HCT116 (cell line): ENCODE measurements at regions not wholly inside any gene's neighbourhood (a gene's known extent, or its start where the extent isn't known, plus 50 kb on each side); places are given as distances from the start of the nearest gene placed in this dataset.

Experiments used
- ATAC-seq: fragments of 200-7000 bp; cut with Tn5 transposase; 2 replicates; pipeline ENCODE4 v1.9.1; 2020; ENCODE audit warnings: mild to moderate bottlenecking, moderate library complexity
- BruUV-seq: library from RNA; stranded (reverse); fragments of 400-500 nt; replicated peaks from 2 replicates; lab custom pipeline; 2021; lab: Mats Ljungman, UMichigan
- CTCF ChIA-PET: fragments of 300-600 bp; sonication (Branson Sonifier 250); formaldehyde crosslinking; loops from one replicate; lab custom pipeline; 2021; ENCODE audit warnings: antibody characterized with exemption; lab: Charles Lee
- POLR2A ChIA-PET: fragments of 300-600, 350-600 bp; sonication (Branson Sonifier 250); formaldehyde crosslinking; loops from one replicate; lab custom pipeline; 2021; ENCODE audit warnings: antibody characterized with exemption; lab: Charles Lee
- RAD21 ChIA-PET, 2 experiments: fragments of 300-600 bp; sonication (Branson Sonifier 250); formaldehyde crosslinking; loops; one replicate each; lab custom pipeline; 2023; ENCODE audit warnings: low total read pairs in 2 of 2; ENCODE audit not compliant: uncharacterized antibody in 2 of 2, unreplicated experiment in 2 of 2, low non-redundant PET in 1 of 2; lab: Charles Lee
- DNase-seq: peaks from one replicate; pipeline ENCODE4 v3.0.0-alpha.2; 2010; ENCODE audit warnings: low read depth, low spot score
- H2AFZ ChIP-seq: fragments of 200-600 bp; shearing (Covaris generic), sonication (generic); 2 replicates; pipeline ENCODE4 v1.6.1; 2017; ENCODE audit warnings: low read depth, mixed run types, mixed read lengths, antibody characterized with exemption, low read length; ENCODE audit not compliant: poor library complexity, severe bottlenecking
- H3K27ac ChIP-seq: 2 replicates; pipeline ENCODE4 v1.5.1; 2012; ENCODE audit warnings: low read depth, low read length
- H3K27me3 ChIP-seq: fragments of 200-600 bp; sonication (generic); 2 replicates; pipeline ENCODE4 v1.6.1; 2016; ENCODE audit warnings: mixed run types, low read length, mixed read lengths; ENCODE audit not compliant: insufficient read depth
- H3K36me3 ChIP-seq, 2 experiments: fragments of 200-500 bp in 1 of 2; fragments of 200-600 bp in 1 of 2; sonication (Bioruptor generic) in 1 of 2; sonication (generic) in 1 of 2; 2 replicates each; pipeline versions ENCODE4 v1.5.1 to v1.6.1; 2014 to 2016; ENCODE audit warnings: low read length in 2 of 2, inconsistent platforms in 1 of 2, mixed read lengths in 1 of 2, mixed run types in 1 of 2; ENCODE audit not compliant: insufficient read depth in 2 of 2, control insufficient read depth in 1 of 2
- H3K4me1 ChIP-seq, 2 experiments: fragments of 200-600 bp in 1 of 2; sonication (generic) in 1 of 2; 2 replicates each; pipeline versions ENCODE4 v1.5.1 to v1.6.1; 2012 to 2017; ENCODE audit warnings: low read length in 2 of 2, inconsistent platforms in 1 of 2, mild to moderate bottlenecking in 1 of 2, mixed read lengths in 1 of 2, mixed run types in 1 of 2, moderate library complexity in 1 of 2; ENCODE audit not compliant: insufficient read depth in 2 of 2, control insufficient read depth in 1 of 2
- H3K4me2 ChIP-seq: fragments of 200-600 bp; sonication (generic); 2 replicates; pipeline ENCODE4 v1.6.1; 2017; ENCODE audit warnings: mixed run types, low read length, mixed read lengths
- H3K4me3 ChIP-seq, 2 experiments: fragments of 200-600 bp in 1 of 2; sonication (generic) in 1 of 2; replicated peaks in 1 of 2; 2 replicates each; pipeline ENCODE4 v1.5.1; 2011 to 2016; ENCODE audit warnings: low read length in 2 of 2, control low read depth in 1 of 2, low read depth in 1 of 2, mild to moderate bottlenecking in 1 of 2, mixed read lengths in 1 of 2, mixed run types in 1 of 2
- H3K79me2 ChIP-seq: fragments of 200-600 bp; sonication (generic); 2 replicates; pipeline ENCODE4 v1.6.1; 2017; ENCODE audit warnings: mild to moderate bottlenecking, mixed run types, low read length, moderate library complexity, mixed read lengths; ENCODE audit not compliant: insufficient read depth
- H3K9ac ChIP-seq: fragments of 200-600 bp; sonication (generic); 2 replicates; pipeline ENCODE4 v1.6.1; 2016; ENCODE audit warnings: low read length, mixed read lengths
- H3K9me2 ChIP-seq: fragments of 200-600 bp; sonication (generic), shearing (Covaris generic); 2 replicates; pipeline ENCODE4 v1.6.1; 2017; ENCODE audit warnings: mixed run types, mild to moderate bottlenecking, moderate library complexity; ENCODE audit not compliant: insufficient read depth
- H3K9me3 ChIP-seq, 2 experiments: fragments of 200-500 bp in 1 of 2; fragments of 200-600 bp in 1 of 2; sonication (Bioruptor generic) in 1 of 2; sonication (generic) in 1 of 2; 2 replicates each; pipeline ENCODE4 v1.6.1; 2014 to 2017; ENCODE audit warnings: low read length in 2 of 2, mixed read lengths in 2 of 2, inconsistent platforms in 1 of 2, low read depth in 1 of 2, mild to moderate bottlenecking in 1 of 2, mixed run types in 1 of 2, moderate library complexity in 1 of 2; ENCODE audit not compliant: control insufficient read depth in 1 of 2, insufficient read depth in 1 of 2
- H4K20me1 ChIP-seq: fragments of 200-600 bp; sonication (generic), shearing (Covaris generic); 2 replicates; pipeline ENCODE4 v1.6.1; 2017; ENCODE audit warnings: mixed run types, mild to moderate bottlenecking, moderate library complexity; ENCODE audit not compliant: insufficient read depth
- ATF3 ChIP-seq: IDR thresholded peaks from 2 replicates; pipeline ENCODE4 v1.6.1; 2012
- CBX3 ChIP-seq: IDR thresholded peaks from 2 replicates; pipeline ENCODE4 v1.6.1; 2012; ENCODE audit warnings: low read depth
- CEBPB ChIP-seq: IDR thresholded peaks from 2 replicates; pipeline ENCODE4 v1.6.1; 2012; ENCODE audit warnings: low read depth
- EGR1 ChIP-seq: IDR thresholded peaks from 2 replicates; pipeline ENCODE4 v1.6.1; 2012; ENCODE audit warnings: low read depth
- ELF1 ChIP-seq: IDR thresholded peaks from 2 replicates; pipeline ENCODE4 v1.6.1; 2012; ENCODE audit warnings: low read depth, borderline replicate concordance
- EZH2 ChIP-seq: fragments of 200-600 bp; sonication (generic); IDR thresholded peaks from 2 replicates; pipeline ENCODE4 v1.6.1; 2017; ENCODE audit warnings: antibody characterized with exemption, mixed run types
- EZH2phosphoT487 ChIP-seq: fragments of 200-600 bp; IDR thresholded peaks from 2 replicates; pipeline ENCODE4 v1.6.1; 2018; ENCODE audit warnings: antibody characterized with exemption, borderline replicate concordance
- FOSL1 ChIP-seq: IDR thresholded peaks from 2 replicates; pipeline ENCODE4 v1.6.1; 2012; ENCODE audit warnings: low read depth
- JUND ChIP-seq: IDR thresholded peaks from 2 replicates; pipeline ENCODE4 v1.6.1; 2012
- POLR2A ChIP-seq: IDR thresholded peaks from 2 replicates; pipeline ENCODE4 v1.7.0; 2011; ENCODE audit warnings: borderline replicate concordance; ENCODE audit not compliant: insufficient read depth, insufficient read length; ENCODE audit errors: extremely low read depth
- POLR2AphosphoS5 ChIP-seq: IDR thresholded peaks from 2 replicates; pipeline ENCODE4 v1.6.1; 2011; ENCODE audit warnings: mild to moderate bottlenecking, low read depth, low read length, moderate library complexity
- RAD21 ChIP-seq: IDR thresholded peaks from 2 replicates; pipeline ENCODE4 v1.6.1; 2012; ENCODE audit warnings: low read depth, mild to moderate bottlenecking
- SIN3A ChIP-seq: IDR thresholded peaks from 2 replicates; pipeline ENCODE4 v1.6.1; 2012; ENCODE audit warnings: low read depth
- TCF7L2 ChIP-seq: IDR thresholded peaks from 2 replicates; pipeline ENCODE4 v1.7.0; 2011; ENCODE audit warnings: borderline replicate concordance, inconsistent platforms; ENCODE audit not compliant: insufficient read depth, insufficient read length; ENCODE audit errors: extremely low read depth
- ZFX ChIP-seq: fragments of 450-650 bp; IDR thresholded peaks from 2 replicates; pipeline ENCODE4 v1.6.1; 2017
- intact Hi-C: fragments of 100-400 bp; cut with micrococcal nuclease; formaldehyde crosslinking; loops from 2 replicates; pipeline ENCODE4 v1.10.0; 2022
- TF ChIP-seq, protein P1 (sequence below): IDR thresholded peaks from 2 replicates; pipeline ENCODE4 v1.6.1; 2012
- TF ChIP-seq, protein P2 (sequence below): IDR thresholded peaks from 2 replicates; pipeline ENCODE4 v1.6.1; 2012; ENCODE audit warnings: low read depth

DNA sequence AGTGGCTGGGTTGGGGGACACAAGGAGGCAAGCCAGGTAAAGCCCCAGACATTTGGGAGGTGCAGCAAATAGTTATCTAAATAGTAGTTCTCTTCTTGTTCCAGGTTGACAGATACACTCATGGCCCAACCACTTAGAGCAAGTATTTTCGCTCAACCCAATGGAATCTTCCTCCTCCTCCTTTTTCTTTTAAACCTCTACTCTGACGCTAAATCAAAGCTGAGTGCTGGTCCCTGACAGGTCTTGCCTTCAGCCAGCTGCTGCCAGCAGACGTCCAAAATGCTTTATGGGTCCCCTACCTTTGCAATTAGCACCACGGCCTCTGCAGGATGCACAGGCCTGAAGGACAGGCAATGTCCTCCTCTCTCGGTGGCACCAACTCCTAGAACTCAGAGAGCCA is 558.5 kb downstream of the MIAT start:
- ATAC-seq (no peak), DNase-seq (no peak)
- H3K36me3 ChIP-seq = no peaks in the 10 kb centered on the region
- no TSS peak for BruUV-seq
- H3K27ac ChIP-seq = no peak overlapping the region
- peaks cover 7 to 8% of the 10 kb centered on the region in 2 experiments for H3K4me1 ChIP-seq
- H3K9ac ChIP-seq = no peak overlapping the region
- ChIA-PET RAD21 (no interaction called here), CTCF (no interaction called here), POLR2A (no interaction called here)
- H3K4me3 ChIP-seq = no peak overlapping the region
- no peak overlapping the region for H3K4me2 ChIP-seq
- H3K27me3 ChIP-seq = 0 out of 2 replicates have a peak, but pooled peaks cover 3% of the 10 kb centered on the region
- TF ChIP-seq EZH2phosphoT487 (no peak), ATF3 (no peak), RAD21 (no peak), CBX3 (no peak), EZH2 (no peak), EGR1 (no peak), CEBPB (no peak), ZFX (no peak), POLR2AphosphoS5 (no peak), TCF7L2 (no peak)
- TF ChIP-seq, protein P1, sequence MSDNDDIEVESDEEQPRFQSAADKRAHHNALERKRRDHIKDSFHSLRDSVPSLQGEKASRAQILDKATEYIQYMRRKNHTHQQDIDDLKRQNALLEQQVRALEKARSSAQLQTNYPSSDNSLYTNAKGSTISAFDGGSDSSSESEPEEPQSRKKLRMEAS = no peak
- H3K79me2 ChIP-seq = no peaks in the 10 kb centered on the region
- H3K9me3 ChIP-seq = no peaks in the 10 kb centered on the region
- H2AFZ ChIP-seq = no peak overlapping the region
- H3K9me2 ChIP-seq = no peaks in the 10 kb centered on the region
- intact Hi-C loops = no loop called here
- no peaks in the 10 kb centered on the region for H4K20me1 ChIP-seq

- intact Hi-C loops = no loop called here
- Histone ChIP-seq H3K36me3 (no peaks in the 10 kb centered on the region), H3K9ac (no peak overlapping the region), H3K9me2 (no peaks in the 10 kb centered on the region), H3K4me3 (no peak overlapping the region), H4K20me1 (no peaks in the 10 kb centered on the region), H3K4me1 (peaks cover 7 to 8% of the 10 kb centered on the region in 2 experiments), H2AFZ (no peak overlapping the region), H3K4me2 (no peak overlapping the region), H3K79me2 (no peaks in the 10 kb centered on the region), H3K27me3 (0 out of 2 replicates have a peak, but pooled peaks cover 2% of the 10 kb centered on the region), H3K9me3 (no peaks in the 10 kb centered on the region), H3K27ac (no peak overlapping the region)
- TF ChIP-seq ZFX = no peak
- TF ChIP-seq RAD21 = no peak
- TF ChIP-seq POLR2AphosphoS5 = no peak
- no peak for TF ChIP-seq EGR1
- no peak for TF ChIP-seq CBX3
- no peak for TF ChIP-seq SIN3A
- no peak for TF ChIP-seq ATF3
- TF ChIP-seq, protein P2, sequence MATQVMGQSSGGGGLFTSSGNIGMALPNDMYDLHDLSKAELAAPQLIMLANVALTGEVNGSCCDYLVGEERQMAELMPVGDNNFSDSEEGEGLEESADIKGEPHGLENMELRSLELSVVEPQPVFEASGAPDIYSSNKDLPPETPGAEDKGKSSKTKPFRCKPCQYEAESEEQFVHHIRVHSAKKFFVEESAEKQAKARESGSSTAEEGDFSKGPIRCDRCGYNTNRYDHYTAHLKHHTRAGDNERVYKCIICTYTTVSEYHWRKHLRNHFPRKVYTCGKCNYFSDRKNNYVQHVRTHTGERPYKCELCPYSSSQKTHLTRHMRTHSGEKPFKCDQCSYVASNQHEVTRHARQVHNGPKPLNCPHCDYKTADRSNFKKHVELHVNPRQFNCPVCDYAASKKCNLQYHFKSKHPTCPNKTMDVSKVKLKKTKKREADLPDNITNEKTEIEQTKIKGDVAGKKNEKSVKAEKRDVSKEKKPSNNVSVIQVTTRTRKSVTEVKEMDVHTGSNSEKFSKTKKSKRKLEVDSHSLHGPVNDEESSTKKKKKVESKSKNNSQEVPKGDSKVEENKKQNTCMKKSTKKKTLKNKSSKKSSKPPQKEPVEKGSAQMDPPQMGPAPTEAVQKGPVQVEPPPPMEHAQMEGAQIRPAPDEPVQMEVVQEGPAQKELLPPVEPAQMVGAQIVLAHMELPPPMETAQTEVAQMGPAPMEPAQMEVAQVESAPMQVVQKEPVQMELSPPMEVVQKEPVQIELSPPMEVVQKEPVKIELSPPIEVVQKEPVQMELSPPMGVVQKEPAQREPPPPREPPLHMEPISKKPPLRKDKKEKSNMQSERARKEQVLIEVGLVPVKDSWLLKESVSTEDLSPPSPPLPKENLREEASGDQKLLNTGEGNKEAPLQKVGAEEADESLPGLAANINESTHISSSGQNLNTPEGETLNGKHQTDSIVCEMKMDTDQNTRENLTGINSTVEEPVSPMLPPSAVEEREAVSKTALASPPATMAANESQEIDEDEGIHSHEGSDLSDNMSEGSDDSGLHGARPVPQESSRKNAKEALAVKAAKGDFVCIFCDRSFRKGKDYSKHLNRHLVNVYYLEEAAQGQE = no peak
- TF ChIP-seq POLR2A = no peak
- no peak for TF ChIP-seq TCF7L2
- no peak for TF ChIP-seq FOSL1
- no peak for TF ChIP-seq ELF1
- TF ChIP-seq CEBPB = no peak
- no peak for TF ChIP-seq JUND
- DNase-seq (no peak), ATAC-seq (no peak)
- CTCF ChIA-PET = no interaction called here
- RAD21 ChIA-PET = no interaction called here
- no TSS peak for BruUV-seq
- POLR2A ChIA-PET = no interaction called here
These were observed 559.1 kb downstream of the MIAT start for GRCh38 chr22:27216444-27216843.
